ENCODE measurements at regions not wholly inside any gene's neighbourhood (a gene's known extent, or its start where the extent isn't known, plus 50 kb on each side); places are given as distances from the start of the nearest gene placed in this dataset.

DNA sequence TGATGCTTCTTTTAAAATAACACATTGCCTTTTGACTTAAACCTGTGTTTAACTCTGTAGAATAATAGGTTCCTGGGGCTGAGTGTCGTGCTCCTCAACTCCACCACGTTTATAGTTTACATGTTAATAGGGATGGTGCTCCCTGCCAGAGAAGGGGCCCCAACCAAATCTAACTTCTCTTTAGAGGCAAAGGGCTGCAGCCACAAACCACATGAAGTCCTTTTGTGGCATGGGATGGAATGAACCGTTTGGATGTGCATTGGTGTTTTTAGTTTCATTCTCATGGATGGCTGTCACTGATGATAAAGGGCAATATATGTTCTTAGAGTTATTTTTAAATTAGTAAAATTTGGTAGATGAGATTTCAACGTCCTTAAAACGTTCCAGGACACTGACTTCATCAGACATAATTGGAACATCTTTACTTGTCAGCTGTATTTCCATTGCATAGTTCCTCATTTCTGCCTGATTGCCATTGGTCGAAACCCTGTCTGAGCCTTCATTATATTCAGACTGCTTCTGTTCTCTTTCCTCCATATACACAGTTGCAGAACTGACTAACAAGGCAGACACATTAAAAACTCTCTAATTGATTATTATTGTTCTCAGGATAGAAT lies 60.4 kb upstream of the HPF1 start:
- no peak for TF ChIP-seq POLR2A (IDR thresholded peaks at IDR 0.05)
- TF ChIP-seq, protein P1, sequence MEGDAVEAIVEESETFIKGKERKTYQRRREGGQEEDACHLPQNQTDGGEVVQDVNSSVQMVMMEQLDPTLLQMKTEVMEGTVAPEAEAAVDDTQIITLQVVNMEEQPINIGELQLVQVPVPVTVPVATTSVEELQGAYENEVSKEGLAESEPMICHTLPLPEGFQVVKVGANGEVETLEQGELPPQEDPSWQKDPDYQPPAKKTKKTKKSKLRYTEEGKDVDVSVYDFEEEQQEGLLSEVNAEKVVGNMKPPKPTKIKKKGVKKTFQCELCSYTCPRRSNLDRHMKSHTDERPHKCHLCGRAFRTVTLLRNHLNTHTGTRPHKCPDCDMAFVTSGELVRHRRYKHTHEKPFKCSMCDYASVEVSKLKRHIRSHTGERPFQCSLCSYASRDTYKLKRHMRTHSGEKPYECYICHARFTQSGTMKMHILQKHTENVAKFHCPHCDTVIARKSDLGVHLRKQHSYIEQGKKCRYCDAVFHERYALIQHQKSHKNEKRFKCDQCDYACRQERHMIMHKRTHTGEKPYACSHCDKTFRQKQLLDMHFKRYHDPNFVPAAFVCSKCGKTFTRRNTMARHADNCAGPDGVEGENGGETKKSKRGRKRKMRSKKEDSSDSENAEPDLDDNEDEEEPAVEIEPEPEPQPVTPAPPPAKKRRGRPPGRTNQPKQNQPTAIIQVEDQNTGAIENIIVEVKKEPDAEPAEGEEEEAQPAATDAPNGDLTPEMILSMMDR (IDR thresholded peaks at IDR 0.05), result no peak

Data from esophagus squamous epithelium (tissue), 4 donors.